CD4-positive, alpha-beta T cell (primary cell): ENCODE measurements at regions not wholly inside any gene's neighbourhood (a gene's known extent, or its start where the extent isn't known, plus 50 kb on each side); places are given as distances from the start of the nearest gene placed in this dataset.
"Not testable (repeated sequence)": the region's sequence is repeated elsewhere in the genome, so short reads cannot be mapped to it uniquely, and the experiment has no call there.

ENCODE experiments used
- ATAC-seq: fragments of 200-7000 bp; cut with Tn5 transposase; one replicate; pipeline ENCODE4 v1.10.0; 2022; ENCODE audit warnings: mild to moderate bottlenecking; ENCODE audit not compliant: poor library complexity
- CTCF ChIA-PET: fragments of 350-600 bp; sonication (Branson Sonifier 250); formaldehyde crosslinking; loops from one replicate; lab custom pipeline; 2021; ENCODE audit warnings: antibody characterized with exemption, inconsistent platforms; lab: Charles Lee
- POLR2A ChIA-PET: fragments of 350-600 bp; sonication (Branson Sonifier 250); formaldehyde crosslinking; loops from one replicate; lab custom pipeline; 2021; ENCODE audit warnings: antibody characterized with exemption, inconsistent platforms; lab: Charles Lee
- DNase-seq, 14 experiments: peaks; one replicate each; pipeline ENCODE4 v3.0.0-alpha.2; 2013 to 2020; ENCODE audit warnings: mixed read lengths in 2 of 14
- H3K27ac ChIP-seq, 2 donors: one replicate each; pipeline versions ENCODE4 v1.5.1 to v1.7.0; 2013; ENCODE audit warnings: low read length in 2 of 2, low read depth in 1 of 2, mild to moderate bottlenecking in 1 of 2
- H3K27me3 ChIP-seq, 2 experiments: 1 replicate in 1 of 2; 2 replicates in 1 of 2; pipeline versions ENCODE4 v1.6.1 to v1.7.0; 2013; ENCODE audit warnings: low read length in 2 of 2, control low read depth in 1 of 2, mild to moderate bottlenecking in 1 of 2, moderate library complexity in 1 of 2; ENCODE audit not compliant: insufficient read depth in 2 of 2, control insufficient read depth in 1 of 2
- H3K36me3 ChIP-seq: one replicate; pipeline ENCODE4 v1.6.1; 2013; ENCODE audit warnings: low read length, control low read depth; ENCODE audit not compliant: insufficient read depth
- H3K4me1 ChIP-seq: one replicate; pipeline ENCODE4 v1.6.1; 2013; ENCODE audit warnings: low read length, control low read depth; ENCODE audit not compliant: insufficient read depth
- H3K4me3 ChIP-seq: one replicate; pipeline ENCODE4 v1.5.1; 2013; ENCODE audit warnings: mild to moderate bottlenecking, low read length, moderate library complexity
- H3K9me3 ChIP-seq, 2 experiments: 1 replicate in 1 of 2; 2 replicates in 1 of 2; pipeline versions ENCODE4 v1.6.1 to v1.7.0; 2013; ENCODE audit warnings: low read length in 2 of 2, mild to moderate bottlenecking in 2 of 2, control low read depth in 1 of 2, moderate library complexity in 1 of 2; ENCODE audit not compliant: control insufficient read depth in 1 of 2, insufficient read depth in 1 of 2
- H3K27ac Mint-ChIP-seq: one replicate; pipeline ENCODE4 v1.8.0; 2020; ENCODE audit warnings: mixed read lengths
- H3K27me3 Mint-ChIP-seq: one replicate; pipeline ENCODE4 v1.8.0; 2021; ENCODE audit warnings: mixed read lengths
- H3K36me3 Mint-ChIP-seq: one replicate; pipeline ENCODE4 v1.8.0; 2021; ENCODE audit warnings: low read depth, mixed read lengths
- H3K4me1 Mint-ChIP-seq: one replicate; pipeline ENCODE4 v1.8.0; 2021; ENCODE audit warnings: low read depth, mixed read lengths
- H3K4me3 Mint-ChIP-seq: one replicate; pipeline ENCODE4 v1.8.0; 2020; ENCODE audit warnings: mild to moderate bottlenecking, mixed read lengths
- H3K9me3 Mint-ChIP-seq: one replicate; pipeline ENCODE4 v1.8.0; 2020; ENCODE audit warnings: mixed read lengths
- intact Hi-C, 2 experiments: fragments of 100-400 bp; cut with DNase I in 1 of 2; cut with micrococcal nuclease in 1 of 2; formaldehyde crosslinking; loops; one replicate each; pipeline versions ENCODE4 v1.15.1 to v1.9.0; 2023 to 2025; cut with DNase I, micrococcal nuclease
- TF ChIP-seq, protein P1 (sequence below): fragments of 200-600 bp; IDR thresholded peaks from one replicate; pipeline ENCODE4 v1.8.0; 2022; ENCODE audit warnings: antibody characterized with exemption, mild to moderate bottlenecking

DNA sequence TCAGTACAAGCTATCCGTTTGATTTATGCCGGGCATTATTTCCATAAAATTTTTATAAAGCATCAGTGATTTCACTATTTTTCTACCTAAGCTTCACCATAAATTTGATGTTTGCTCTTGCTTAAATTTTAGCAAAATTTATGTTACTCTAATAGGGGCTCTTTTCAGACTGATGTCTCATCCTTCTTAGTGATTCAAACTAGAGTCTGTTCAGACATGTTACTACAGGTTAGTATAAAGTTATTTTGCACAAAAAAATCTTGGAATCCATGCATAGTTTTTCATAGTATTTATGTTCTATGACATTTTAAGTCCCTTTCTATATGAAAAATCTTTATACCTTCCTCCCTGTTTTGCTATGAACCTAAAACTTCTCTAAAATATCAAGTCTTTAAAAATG is 1151.9 kb downstream of the SLITRK5 start:
- no peaks in the 10 kb centered on the region for H3K4me1 Mint-ChIP-seq
- H3K4me3 Mint-ChIP-seq: no peak overlapping the region
- H3K36me3 ChIP-seq: no peaks in the 10 kb centered on the region
- no peaks in the 10 kb centered on the region for H3K9me3 ChIP-seq
- TF ChIP-seq, protein P1, sequence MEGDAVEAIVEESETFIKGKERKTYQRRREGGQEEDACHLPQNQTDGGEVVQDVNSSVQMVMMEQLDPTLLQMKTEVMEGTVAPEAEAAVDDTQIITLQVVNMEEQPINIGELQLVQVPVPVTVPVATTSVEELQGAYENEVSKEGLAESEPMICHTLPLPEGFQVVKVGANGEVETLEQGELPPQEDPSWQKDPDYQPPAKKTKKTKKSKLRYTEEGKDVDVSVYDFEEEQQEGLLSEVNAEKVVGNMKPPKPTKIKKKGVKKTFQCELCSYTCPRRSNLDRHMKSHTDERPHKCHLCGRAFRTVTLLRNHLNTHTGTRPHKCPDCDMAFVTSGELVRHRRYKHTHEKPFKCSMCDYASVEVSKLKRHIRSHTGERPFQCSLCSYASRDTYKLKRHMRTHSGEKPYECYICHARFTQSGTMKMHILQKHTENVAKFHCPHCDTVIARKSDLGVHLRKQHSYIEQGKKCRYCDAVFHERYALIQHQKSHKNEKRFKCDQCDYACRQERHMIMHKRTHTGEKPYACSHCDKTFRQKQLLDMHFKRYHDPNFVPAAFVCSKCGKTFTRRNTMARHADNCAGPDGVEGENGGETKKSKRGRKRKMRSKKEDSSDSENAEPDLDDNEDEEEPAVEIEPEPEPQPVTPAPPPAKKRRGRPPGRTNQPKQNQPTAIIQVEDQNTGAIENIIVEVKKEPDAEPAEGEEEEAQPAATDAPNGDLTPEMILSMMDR: no peak
- DNase-seq (no peak), ATAC-seq (no peak)
- intact Hi-C loops: no loop called here
- H3K4me1 ChIP-seq: no peaks in the 10 kb centered on the region
- H3K27ac ChIP-seq: no peak overlapping the region
- no peaks in the 10 kb centered on the region for H3K36me3 Mint-ChIP-seq
- CTCF ChIA-PET: no interaction called here
- H3K4me3 ChIP-seq: no peak overlapping the region
- H3K9me3 Mint-ChIP-seq: no peaks in the 10 kb centered on the region
- no peak overlapping the region for H3K27ac Mint-ChIP-seq
- no peaks in the 10 kb centered on the region for H3K27me3 Mint-ChIP-seq
- H3K27me3 ChIP-seq: no peaks in the 10 kb centered on the region
- POLR2A ChIA-PET: no interaction called here

DNA sequence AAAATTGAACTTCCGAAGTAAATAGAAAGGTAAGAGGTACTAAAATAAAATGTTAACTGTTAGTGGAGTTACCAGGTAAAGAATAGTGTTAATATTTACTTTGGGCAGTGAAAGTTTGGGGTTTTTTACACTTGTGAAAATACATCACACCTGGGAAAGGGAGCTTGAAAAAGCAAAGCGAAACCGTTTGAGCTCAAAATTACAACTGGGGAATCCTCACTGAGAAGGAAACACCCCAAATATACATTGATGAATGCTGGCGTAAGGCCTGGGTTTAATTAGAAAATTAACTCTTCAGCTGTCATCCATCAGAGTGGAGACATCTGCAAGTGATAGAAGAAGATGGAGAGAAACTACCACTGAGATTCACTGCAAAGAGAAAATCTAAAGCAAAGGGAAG is 1153.0 kb downstream of the SLITRK5 start:
- Mint-ChIP-seq H3K4me3 (no peak overlapping the region), H3K27me3 (no peaks in the 10 kb centered on the region), H3K4me1 (no peaks in the 10 kb centered on the region), H3K36me3 (no peaks in the 10 kb centered on the region), H3K27ac (no peak overlapping the region), H3K9me3 (no peaks in the 10 kb centered on the region)
- ATAC-seq (no peak), DNase-seq (peak in 1 of 14 experiments; percentile 3)
- H3K4me3 ChIP-seq: no peak overlapping the region
- TF ChIP-seq, protein P1: no peak
- ChIA-PET CTCF (no interaction called here), POLR2A (no interaction called here)
- H3K27me3 ChIP-seq: no peaks in the 10 kb centered on the region
- H3K27ac ChIP-seq: no peak overlapping the region
- intact Hi-C loops: no loop called here
- H3K36me3 ChIP-seq: no peaks in the 10 kb centered on the region
- no peaks in the 10 kb centered on the region for H3K9me3 ChIP-seq
- H3K4me1 ChIP-seq: no peaks in the 10 kb centered on the region

DNA sequence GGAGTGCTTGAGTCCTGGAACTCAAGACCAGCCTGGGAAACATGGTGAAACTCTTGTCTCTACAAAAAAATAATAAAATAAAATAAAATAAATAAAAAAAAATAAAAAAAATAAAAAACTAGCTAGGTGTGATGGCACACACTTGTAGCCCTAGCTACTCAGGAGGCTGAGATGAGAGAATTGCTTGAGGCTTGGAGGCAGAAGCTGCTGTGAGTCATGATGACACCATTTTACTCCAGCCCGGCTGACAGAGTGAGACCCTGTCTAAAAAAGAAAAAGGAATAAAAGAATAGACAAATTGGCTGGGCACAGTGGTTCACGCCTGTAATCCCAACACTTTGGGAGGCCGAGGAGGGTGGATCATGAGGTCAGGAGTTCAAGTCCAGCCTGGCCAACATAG is 1168.9 kb downstream of the SLITRK5 start:
- DNase-seq (no peak), ATAC-seq (no peak)
- ChIA-PET CTCF (no interaction called here), POLR2A (no interaction called here)
- TF ChIP-seq, protein P1: no peak
- Mint-ChIP-seq H3K36me3 (no peaks in the 10 kb centered on the region), H3K4me1 (no peaks in the 10 kb centered on the region), H3K9me3 (peaks cover 2% of the 10 kb centered on the region), H3K27ac (no peak overlapping the region), H3K27me3 (no peaks in the 10 kb centered on the region), H3K4me3 (no peak overlapping the region)
- Histone ChIP-seq H3K9me3 (peaks cover 0 to 2% of the 10 kb centered on the region in 2 experiments), H3K27ac (no peak overlapping the region), H3K4me1 (no peaks in the 10 kb centered on the region), H3K4me3 (no peak overlapping the region), H3K27me3 (no peaks in the 10 kb centered on the region), H3K36me3 (no peaks in the 10 kb centered on the region)
- intact Hi-C loops: no loop called here

DNA sequence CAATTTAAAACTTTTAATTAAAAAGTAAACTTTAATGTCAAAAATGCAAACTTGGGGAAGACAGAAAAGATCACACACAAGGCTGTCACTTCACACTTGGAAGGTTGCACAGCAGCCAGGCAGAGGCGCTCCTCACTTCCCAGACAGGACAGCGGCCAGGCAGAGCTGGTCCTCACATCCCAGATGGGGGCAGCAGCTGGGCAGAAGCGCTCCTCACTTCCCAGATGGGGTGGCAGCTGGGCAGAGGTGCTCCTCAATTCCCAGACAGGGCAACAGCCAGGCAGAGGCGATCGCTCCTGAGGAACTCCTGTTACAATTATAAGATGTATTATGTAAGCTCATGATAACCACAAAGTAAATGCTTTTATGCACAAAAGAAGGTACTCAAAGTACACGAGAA is 1181.1 kb downstream of the SLITRK5 start:
- ATAC-seq, H3K27me3 Mint-ChIP-seq, H3K4me1 ChIP-seq, H3K4me3 Mint-ChIP-seq, H3K9me3 Mint-ChIP-seq, H3K36me3 Mint-ChIP-seq, H3K4me3 ChIP-seq, H3K4me1 Mint-ChIP-seq, intact Hi-C loops, H3K27me3 ChIP-seq, H3K9me3 ChIP-seq, H3K27ac Mint-ChIP-seq, DNase-seq, CTCF ChIA-PET, POLR2A ChIA-PET, H3K36me3 ChIP-seq, H3K27ac ChIP-seq: not testable (repeated sequence)
